Heart left ventricle (tissue), 13 donors: ENCODE measurements at regions not wholly inside any gene's neighbourhood (a gene's known extent, or its start where the extent isn't known, plus 50 kb on each side); places are given as distances from the start of the nearest gene placed in this dataset.
"Not testable (repeated sequence)": the region's sequence is repeated elsewhere in the genome, so short reads cannot be mapped to it uniquely, and the experiment has no call there.

Experiments used
- POLR2A ChIP-seq, 2 donors: fragments of 450-650 bp; IDR thresholded peaks; one replicate each; pipeline ENCODE4 v1.6.1; 2017; ENCODE audit warnings: antibody characterized with exemption in 2 of 2, mild to moderate bottlenecking in 2 of 2, moderate library complexity in 2 of 2
- TF ChIP-seq, protein P1 (sequence below), 12 donors: fragments of 200-600 bp; sonication (generic) in 4 of 12; IDR thresholded peaks; one replicate each; pipeline versions ENCODE4 v1.5.0 to v1.8.0; 2018 to 2022; ENCODE audit warnings: antibody characterized with exemption in 12 of 12, mild to moderate bottlenecking in 5 of 12
- donor health status: ischemic (EF 13 %, LVEDD 7.1; RV severe dilation, severe dysfunction).
- donor health status: DM: no; HTN: yes; CAD: no.
- donor health status: DM: no; HTN: no; CAD: no.
- donor health status: ischemic (EF 25% LVEDD 6.9; RV normal size, moderate dysfunction).
- donor health status: ischemic (EF 25% LVEDD 5.7; RV mildly dilated, moderate dysfunction).
- donor health status: ischemic (EF 35%, LVEDD 5.7; RV mildly dilated, moderate dysfunction).
- donor health status: nonischemic (EF 11% LVEDD 7.7; RV severe dilation, severe dysfunction).
- donor health status: DM: yes; HTN: yes; CAD: no.
- donor health status: PGD.
- donor health status: ischemic (EF 29% LVEDD 5.4; RV normal size, mild dysfunction).
- donor health status: nonischemic (EF 23%, LVEDD 6.1; RV moderate dilation, normal function).

DNA sequence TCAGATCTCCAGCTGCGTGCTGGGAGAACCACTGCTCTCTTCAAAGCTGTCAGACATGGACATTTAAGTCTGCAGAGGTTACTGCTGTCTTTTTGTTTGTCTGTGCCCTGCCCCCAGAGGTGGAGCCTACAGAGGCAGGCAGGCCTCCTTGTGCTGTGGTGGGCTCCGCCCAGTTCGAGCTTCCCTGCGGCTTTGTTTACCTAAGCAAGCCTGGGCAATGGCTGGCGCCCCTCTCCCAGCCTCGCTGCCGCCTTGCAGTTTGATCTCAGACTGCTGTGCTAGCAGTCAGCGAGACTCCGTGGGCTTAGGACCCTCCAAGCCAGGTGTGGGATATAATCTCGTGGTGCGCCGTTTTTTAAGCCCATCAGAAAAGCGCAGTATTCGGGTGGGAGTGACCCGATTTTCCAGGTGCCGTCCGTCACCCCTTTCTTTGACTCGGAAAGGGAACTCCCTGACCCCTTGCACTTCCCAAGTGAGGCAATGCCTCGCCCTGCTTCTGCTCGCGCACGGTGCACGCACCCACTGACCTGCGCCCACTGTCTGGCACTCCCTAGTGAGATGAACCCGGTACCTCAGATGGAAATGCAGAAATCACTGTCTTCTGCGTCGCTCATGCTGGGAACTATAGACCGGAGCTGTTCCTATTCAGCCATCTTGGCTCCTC lies 189.6 kb upstream of the MAD2L1 start:
- TF ChIP-seq, protein P1, sequence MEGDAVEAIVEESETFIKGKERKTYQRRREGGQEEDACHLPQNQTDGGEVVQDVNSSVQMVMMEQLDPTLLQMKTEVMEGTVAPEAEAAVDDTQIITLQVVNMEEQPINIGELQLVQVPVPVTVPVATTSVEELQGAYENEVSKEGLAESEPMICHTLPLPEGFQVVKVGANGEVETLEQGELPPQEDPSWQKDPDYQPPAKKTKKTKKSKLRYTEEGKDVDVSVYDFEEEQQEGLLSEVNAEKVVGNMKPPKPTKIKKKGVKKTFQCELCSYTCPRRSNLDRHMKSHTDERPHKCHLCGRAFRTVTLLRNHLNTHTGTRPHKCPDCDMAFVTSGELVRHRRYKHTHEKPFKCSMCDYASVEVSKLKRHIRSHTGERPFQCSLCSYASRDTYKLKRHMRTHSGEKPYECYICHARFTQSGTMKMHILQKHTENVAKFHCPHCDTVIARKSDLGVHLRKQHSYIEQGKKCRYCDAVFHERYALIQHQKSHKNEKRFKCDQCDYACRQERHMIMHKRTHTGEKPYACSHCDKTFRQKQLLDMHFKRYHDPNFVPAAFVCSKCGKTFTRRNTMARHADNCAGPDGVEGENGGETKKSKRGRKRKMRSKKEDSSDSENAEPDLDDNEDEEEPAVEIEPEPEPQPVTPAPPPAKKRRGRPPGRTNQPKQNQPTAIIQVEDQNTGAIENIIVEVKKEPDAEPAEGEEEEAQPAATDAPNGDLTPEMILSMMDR (IDR thresholded peaks at IDR 0.05), result not testable (repeated sequence)
- not testable (repeated sequence) for TF ChIP-seq POLR2A (IDR thresholded peaks at IDR 0.05)
